SJSA1 (cell line): ENCODE measurements at regions not wholly inside any gene's neighbourhood (a gene's known extent, or its start where the extent isn't known, plus 50 kb on each side); places are given as distances from the start of the nearest gene placed in this dataset.

ENCODE experiments used
- DNase-seq, 2 experiments: peaks; one replicate each; pipeline ENCODE4 v3.0.0-alpha.2; 2015 to 2020; ENCODE audit warnings: low spot score in 2 of 2, low read depth in 1 of 2
- H3K27ac ChIP-seq: fragments of 250-450 bp; sonication (Bioruptor Pico); 2 replicates; pipeline ENCODE4 v1.5.1; 2020; ENCODE audit warnings: mild to moderate bottlenecking, moderate library complexity
- H3K27me3 ChIP-seq: fragments of 250-450 bp; sonication (Bioruptor Pico); replicated peaks from 2 replicates; pipeline ENCODE4 v1.5.1; 2020; ENCODE audit warnings: mild to moderate bottlenecking, moderate library complexity
- H3K36me3 ChIP-seq: fragments of 250-450 bp; sonication (Bioruptor Pico); 2 replicates; pipeline ENCODE4 v1.5.1; 2020; ENCODE audit warnings: mild to moderate bottlenecking
- H3K4me1 ChIP-seq: fragments of 250-450 bp; sonication (Bioruptor Pico); replicated peaks from 2 replicates; pipeline ENCODE4 v1.6.1; 2021; ENCODE audit warnings: mild to moderate bottlenecking
- H3K4me3 ChIP-seq: fragments of 250-450 bp; sonication (Bioruptor Pico); 2 replicates; pipeline ENCODE4 v1.5.1; 2020; ENCODE audit warnings: mild to moderate bottlenecking
- H3K9me3 ChIP-seq: fragments of 250-450 bp; sonication (Bioruptor Pico); replicated peaks from 2 replicates; pipeline ENCODE4 v1.5.1; 2020; ENCODE audit warnings: mild to moderate bottlenecking

DNA sequence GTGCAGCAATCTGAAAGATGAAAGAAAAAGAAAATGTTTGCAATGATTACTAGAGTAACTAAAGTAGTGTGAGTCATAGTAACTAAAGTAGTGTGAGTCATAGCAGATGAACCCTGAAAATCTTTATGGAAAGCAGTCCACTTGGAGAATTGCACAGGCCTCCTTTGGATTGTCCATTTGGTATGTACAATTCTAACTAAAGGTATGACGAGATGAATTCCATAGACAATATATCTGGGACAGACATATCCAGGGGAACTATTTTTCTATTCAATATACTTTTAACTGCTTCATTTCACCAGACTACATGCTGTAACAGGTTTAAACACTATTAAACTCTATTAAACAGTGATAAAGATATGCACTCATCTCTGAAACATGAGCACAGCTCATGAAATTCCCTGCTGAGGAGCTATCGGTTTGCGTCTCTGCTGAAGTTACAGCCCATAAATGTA is 798.7 kb downstream of the PCDH7 start:
- Histone ChIP-seq H3K4me3 (no peak overlapping the region), H3K36me3 (no peaks in the 10 kb centered on the region), H3K27ac (no peak overlapping the region), H3K27me3 (no peaks in the 10 kb centered on the region), H3K4me1 (no peaks in the 10 kb centered on the region), H3K9me3 (no peaks in the 10 kb centered on the region)
- no peak for DNase-seq

DNA sequence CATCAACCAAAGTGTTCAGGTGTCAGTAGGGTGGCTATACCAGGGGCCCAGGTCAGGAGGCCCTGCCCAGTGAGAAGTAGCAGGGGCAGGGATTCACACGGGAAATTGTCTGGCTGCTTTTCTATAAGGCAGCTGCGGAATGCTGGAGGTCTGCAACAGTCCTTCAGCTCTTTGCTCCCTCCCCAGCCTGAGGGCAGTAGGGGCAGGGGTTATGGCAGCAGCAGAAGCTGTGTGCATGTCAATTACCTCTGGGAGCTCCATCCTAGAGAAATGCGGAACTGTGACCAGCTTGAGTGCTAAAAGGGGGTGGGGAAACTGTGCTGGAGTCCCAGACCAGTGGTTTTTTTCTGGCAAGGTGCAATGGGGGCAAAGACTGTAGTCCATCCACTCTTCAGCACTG is 810.4 kb downstream of the PCDH7 start:
- Histone ChIP-seq H3K9me3 (no peaks in the 10 kb centered on the region), H3K27me3 (no peaks in the 10 kb centered on the region), H3K36me3 (no peaks in the 10 kb centered on the region), H3K27ac (no peak overlapping the region), H3K4me1 (no peaks in the 10 kb centered on the region), H3K4me3 (no peak overlapping the region)
- no peak for DNase-seq

DNA sequence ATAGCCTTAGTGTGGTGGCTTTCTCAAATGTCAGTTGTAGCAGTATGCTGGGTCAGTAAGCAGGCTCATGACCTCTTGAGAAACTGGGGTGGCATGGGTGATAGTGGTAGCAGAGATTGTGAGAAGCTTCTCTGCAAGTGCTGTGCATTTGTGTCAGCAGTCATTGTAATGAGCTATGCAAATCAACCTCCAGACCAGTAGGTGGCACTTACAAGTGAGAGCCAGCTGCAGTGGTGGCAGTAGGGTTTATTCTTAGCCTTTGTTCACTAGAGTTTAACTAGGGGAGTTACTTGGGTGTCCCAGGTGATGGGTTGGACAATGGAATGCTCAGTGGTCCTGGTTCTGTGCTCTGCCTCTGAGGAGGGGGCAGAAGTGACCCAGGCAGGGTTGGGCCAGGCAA is 818.7 kb downstream of the PCDH7 start:
- no peaks in the 10 kb centered on the region for H3K36me3 ChIP-seq
- no peaks in the 10 kb centered on the region for H3K27me3 ChIP-seq
- H3K4me3 ChIP-seq = no peak overlapping the region
- no peaks in the 10 kb centered on the region for H3K4me1 ChIP-seq
- no peak for DNase-seq
- no peaks in the 10 kb centered on the region for H3K9me3 ChIP-seq
- H3K27ac ChIP-seq = no peak overlapping the region

DNA sequence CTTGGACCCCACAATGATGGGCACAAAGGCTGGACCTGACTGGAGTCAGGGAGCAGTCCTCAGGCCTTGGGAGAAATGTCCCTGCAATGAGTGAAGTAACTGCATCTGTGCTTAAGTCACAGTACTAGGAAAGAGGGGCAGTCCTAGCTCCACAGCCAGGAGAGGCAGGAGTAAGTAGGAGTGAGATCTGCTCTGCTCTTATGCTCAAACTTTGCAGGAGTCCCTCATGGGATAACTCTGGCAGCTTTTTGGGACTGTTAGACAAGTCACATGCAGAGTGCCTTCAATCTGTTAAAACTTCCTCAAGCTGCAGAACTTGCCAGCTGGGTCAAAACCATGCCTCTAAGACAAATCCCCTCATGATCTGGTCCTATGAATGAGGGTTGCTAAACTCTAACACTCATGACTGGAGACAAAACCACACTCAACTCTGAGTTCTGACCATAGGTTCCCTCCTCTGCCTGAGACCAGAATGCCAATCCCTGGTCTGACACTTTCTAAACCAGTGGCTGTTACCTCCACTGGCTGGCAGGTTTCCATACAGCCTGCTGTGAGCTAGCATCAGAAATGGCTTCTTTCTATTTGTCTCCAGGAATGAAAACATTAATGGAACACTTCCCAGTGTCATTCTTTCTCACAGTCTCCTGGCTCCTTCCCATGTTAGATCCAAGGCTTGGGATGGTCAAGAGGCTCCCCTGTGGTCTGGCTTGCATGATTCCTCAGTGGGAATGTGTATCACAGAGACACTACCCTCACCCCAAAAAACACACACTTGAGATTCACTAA is 819.3 kb downstream of the PCDH7 start:
- Histone ChIP-seq H3K9me3 (no peaks in the 10 kb centered on the region), H3K4me3 (no peak overlapping the region), H3K27ac (no peak overlapping the region), H3K4me1 (no peaks in the 10 kb centered on the region), H3K27me3 (no peaks in the 10 kb centered on the region), H3K36me3 (no peaks in the 10 kb centered on the region)
- DNase-seq = no peak

DNA sequence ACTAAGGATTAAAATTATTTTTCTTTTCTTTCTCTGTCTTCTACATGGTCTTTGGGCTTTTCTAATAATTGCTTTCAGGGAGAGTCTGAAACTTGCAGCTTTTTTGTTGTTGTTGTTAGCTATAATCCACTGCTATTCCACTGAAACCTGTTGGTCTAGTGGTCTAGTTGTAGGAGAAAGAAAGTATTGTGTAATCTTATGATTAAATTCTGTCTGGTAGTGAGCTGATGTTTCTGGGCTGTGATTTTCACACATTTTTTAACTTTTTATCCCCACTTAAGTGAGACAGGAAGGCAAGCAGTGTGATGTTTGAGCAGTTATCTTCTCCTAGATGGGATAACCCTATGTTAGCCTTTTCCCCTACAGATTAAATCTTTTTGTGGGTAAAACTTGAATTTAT is 825.2 kb downstream of the PCDH7 start:
- no peak overlapping the region for H3K4me3 ChIP-seq

DNA sequence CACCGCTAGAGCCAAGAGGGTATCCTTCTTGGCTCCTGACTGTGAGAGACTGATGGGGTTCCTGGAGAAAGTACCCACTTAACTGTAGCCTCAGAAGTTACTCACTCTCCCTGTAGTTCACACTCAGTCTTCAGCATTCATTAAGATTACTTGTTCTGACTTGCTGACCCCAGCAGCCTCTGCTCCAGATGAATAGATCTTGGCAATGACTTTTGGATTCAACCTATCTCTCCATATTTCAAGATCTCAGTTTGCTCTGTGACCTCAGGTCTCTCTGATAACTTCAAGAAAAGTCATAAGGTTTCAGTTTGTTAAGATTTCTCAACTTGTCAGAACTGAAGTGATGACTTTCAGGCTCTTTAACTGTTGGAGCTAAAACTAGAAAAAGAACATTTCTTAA is 825.6 kb downstream of the PCDH7 start:
- no peaks in the 10 kb centered on the region for H3K36me3 ChIP-seq
- H3K27me3 ChIP-seq = no peaks in the 10 kb centered on the region
- no peak for DNase-seq
- H3K4me3 ChIP-seq = no peak overlapping the region
- H3K4me1 ChIP-seq = no peaks in the 10 kb centered on the region
- H3K9me3 ChIP-seq = no peaks in the 10 kb centered on the region
- no peak overlapping the region for H3K27ac ChIP-seq

More for the DNA sequence above, 825.2 kb downstream of the PCDH7 start:
- H3K36me3 ChIP-seq = no peaks in the 10 kb centered on the region
- no peak for DNase-seq
- no peaks in the 10 kb centered on the region for H3K27me3 ChIP-seq
- no peaks in the 10 kb centered on the region for H3K9me3 ChIP-seq
- H3K4me1 ChIP-seq = no peaks in the 10 kb centered on the region
- no peak overlapping the region for H3K27ac ChIP-seq

DNA sequence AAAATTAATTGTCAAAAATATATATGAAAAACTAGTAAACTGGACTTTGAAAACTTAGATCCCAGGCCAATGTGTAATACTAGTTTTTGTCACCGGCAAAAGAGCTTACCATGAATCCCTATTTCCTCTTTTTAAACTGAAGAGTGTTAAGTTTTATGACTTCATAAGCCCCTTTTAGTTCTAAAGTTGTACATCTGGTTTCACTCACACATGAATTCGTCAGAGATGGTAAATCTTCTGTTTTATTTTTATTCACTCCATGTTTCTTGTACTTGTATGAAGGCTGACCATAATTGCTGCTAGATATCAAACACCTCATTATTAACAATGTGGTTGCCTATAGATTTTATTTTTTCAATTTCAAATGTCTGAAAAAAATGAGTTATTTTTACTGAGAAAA is 827.9 kb downstream of the PCDH7 start:
- Histone ChIP-seq H3K4me1 (no peaks in the 10 kb centered on the region), H3K27me3 (no peaks in the 10 kb centered on the region), H3K27ac (no peak overlapping the region), H3K4me3 (no peak overlapping the region), H3K9me3 (no peaks in the 10 kb centered on the region), H3K36me3 (no peaks in the 10 kb centered on the region)
- DNase-seq = no peak

DNA sequence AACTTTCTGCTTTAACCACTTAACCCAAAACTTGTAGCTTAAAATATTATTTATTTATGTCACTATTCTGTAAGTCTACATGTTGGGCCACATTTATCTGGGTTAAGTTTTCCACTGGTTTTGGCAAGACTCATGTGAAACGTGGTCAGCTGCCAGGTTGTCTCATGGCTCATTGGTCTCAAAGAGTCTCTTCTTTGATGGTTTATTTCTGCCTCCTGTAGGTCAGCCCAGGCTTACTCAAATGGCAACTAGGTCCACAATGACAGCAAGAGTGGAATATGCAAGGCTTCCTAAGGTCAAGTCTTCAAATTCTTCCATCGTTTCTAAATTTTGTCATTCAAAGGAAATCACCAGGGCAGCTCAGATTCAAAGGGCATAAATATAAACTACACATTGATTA is 828.7 kb downstream of the PCDH7 start:
- Histone ChIP-seq H3K27me3 (no peaks in the 10 kb centered on the region), H3K36me3 (no peaks in the 10 kb centered on the region), H3K9me3 (no peaks in the 10 kb centered on the region), H3K4me3 (no peak overlapping the region), H3K4me1 (no peaks in the 10 kb centered on the region), H3K27ac (no peak overlapping the region)
- no peak for DNase-seq

DNA sequence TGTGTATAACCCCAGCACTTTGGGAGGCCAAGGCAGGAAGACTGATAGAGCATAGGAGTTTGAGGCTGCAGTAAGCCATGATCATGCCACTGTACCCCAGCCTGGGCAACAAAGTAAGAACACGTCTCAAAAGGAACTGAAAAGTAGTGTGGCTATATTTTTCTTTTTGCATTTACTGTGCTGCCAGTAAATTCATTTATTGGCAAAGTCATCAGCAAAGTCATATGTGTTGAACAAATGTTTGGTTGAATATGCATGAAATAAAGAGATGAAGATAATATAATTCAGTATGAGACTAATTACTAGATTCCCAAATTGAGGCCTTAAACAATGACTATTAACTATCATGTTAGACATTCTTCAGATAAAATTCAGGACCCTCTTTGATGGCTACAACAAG is 829.1 kb downstream of the PCDH7 start:
- no peak overlapping the region for H3K4me3 ChIP-seq
- no peak overlapping the region for H3K27ac ChIP-seq
- H3K36me3 ChIP-seq = no peaks in the 10 kb centered on the region
- H3K4me1 ChIP-seq = no peaks in the 10 kb centered on the region
- no peaks in the 10 kb centered on the region for H3K9me3 ChIP-seq
- no peak for DNase-seq
- H3K27me3 ChIP-seq = no peaks in the 10 kb centered on the region

DNA sequence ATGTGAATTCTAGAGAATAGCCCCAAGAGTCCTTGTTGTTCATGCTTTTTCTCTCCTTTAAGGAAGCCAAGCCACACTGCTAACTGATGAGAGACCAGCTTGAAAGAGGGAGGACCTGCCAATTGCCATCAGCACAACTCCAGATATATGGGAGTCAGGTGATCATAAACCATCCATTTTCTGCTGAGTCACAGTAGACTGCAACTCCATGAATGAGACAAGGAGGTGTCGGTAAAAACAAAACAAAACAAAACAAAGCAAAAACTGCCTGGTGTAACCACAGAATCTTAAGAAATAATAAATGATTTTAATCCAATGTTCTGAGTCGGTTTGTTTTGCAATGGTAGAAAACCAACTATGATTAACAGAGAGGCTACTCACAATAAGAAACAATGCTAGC is 837.3 kb downstream of the PCDH7 start:
- DNase-seq = no peak
- H3K36me3 ChIP-seq = no peaks in the 10 kb centered on the region

DNA sequence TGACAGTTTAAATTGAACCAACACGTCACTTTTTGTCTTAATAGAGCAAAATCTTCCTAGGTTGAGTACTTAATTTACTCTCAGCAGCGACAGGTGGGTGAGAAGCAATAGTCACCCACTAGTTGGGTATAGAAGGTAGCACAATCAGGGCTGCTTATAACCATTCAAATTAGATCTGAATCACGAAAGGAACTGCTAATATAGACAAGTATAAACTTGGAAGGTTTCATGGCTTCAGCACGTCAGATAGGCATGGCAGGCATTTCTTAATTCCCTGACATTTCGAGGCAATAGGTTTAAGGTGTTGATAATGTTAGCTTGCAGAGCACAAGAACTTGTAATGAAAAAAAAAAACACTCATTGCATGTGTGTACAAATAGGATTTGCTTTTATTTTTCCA is 853.4 kb downstream of the PCDH7 start:
- no peaks in the 10 kb centered on the region for H3K9me3 ChIP-seq
- no peak for DNase-seq
- H3K27me3 ChIP-seq = no peaks in the 10 kb centered on the region
- H3K36me3 ChIP-seq = no peaks in the 10 kb centered on the region
- H3K27ac ChIP-seq = no peak overlapping the region
- H3K4me1 ChIP-seq = no peaks in the 10 kb centered on the region
- no peak overlapping the region for H3K4me3 ChIP-seq

More for the DNA sequence above, 837.3 kb downstream of the PCDH7 start:
- Histone ChIP-seq H3K4me3 (no peak overlapping the region), H3K27ac (no peak overlapping the region), H3K9me3 (no peaks in the 10 kb centered on the region), H3K27me3 (no peaks in the 10 kb centered on the region), H3K4me1 (no peaks in the 10 kb centered on the region)

DNA sequence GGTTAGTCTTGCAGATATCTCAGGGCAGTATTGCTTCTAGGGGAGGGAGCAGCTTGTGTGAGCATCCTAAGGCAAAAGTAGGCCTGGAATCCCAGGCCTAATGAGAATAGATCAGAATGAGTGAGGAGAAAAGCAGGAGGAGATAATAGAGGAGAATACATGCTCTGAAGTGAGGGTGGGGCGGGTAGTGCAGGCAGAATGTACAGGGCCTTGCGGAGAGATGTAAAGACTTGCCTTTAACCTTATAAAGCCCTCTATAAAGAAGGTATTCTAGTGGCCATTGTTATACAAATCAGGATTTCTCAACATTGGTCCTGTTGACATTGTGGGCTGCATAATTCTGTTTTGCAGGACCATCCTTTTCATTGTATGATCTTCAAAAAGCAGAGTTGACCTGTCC is 855.3 kb downstream of the PCDH7 start:
- no peaks in the 10 kb centered on the region for H3K36me3 ChIP-seq
- H3K9me3 ChIP-seq = no peaks in the 10 kb centered on the region
- H3K27me3 ChIP-seq = no peaks in the 10 kb centered on the region
- H3K27ac ChIP-seq = no peak overlapping the region
- DNase-seq = no peak
- H3K4me1 ChIP-seq = no peaks in the 10 kb centered on the region
- H3K4me3 ChIP-seq = no peak overlapping the region

DNA sequence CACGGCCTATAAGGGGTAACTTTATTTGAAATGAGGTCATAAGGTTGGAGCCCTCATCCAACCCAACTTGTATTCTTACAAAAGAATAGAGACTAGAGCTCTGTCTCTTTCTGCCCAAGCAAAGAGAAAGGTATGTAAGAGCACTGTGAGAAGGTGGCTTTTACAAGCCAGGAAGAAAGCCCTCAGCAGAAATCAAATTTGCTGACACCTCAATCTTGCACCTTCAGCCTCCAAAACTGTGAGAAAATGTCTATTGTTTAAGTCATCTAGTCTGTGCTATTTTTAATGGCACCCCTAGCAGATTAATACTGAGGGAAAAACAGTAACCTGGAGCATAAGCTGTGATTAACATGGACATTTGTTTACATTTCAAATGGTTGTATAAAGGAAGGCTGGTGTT is 860.7 kb downstream of the PCDH7 start:
- Histone ChIP-seq H3K27me3 (no peaks in the 10 kb centered on the region), H3K27ac (no peak overlapping the region), H3K9me3 (no peaks in the 10 kb centered on the region), H3K36me3 (no peaks in the 10 kb centered on the region), H3K4me3 (no peak overlapping the region), H3K4me1 (no peaks in the 10 kb centered on the region)
- no peak for DNase-seq

DNA sequence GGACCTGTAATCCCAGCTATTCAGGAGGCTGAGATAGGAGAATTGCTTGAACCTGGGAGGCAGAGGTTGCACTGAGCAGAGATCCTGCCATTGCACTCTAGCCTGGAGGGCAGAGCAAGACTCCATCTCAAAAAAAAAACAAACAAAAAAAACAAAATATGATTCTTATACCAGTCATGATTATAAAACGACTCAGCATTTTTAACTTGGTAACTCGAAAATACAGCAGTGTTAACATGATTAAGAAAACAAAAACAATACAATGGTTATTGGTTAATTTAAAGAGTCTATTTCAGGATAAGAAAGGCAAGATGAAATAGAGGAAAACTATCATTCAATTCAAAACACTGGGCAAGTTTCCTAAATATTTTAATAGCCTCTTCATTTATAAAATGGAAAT is 865.3 kb downstream of the PCDH7 start:
- Histone ChIP-seq H3K4me3 (no peak overlapping the region), H3K9me3 (no peaks in the 10 kb centered on the region), H3K36me3 (no peaks in the 10 kb centered on the region), H3K4me1 (no peaks in the 10 kb centered on the region), H3K27ac (no peak overlapping the region), H3K27me3 (no peaks in the 10 kb centered on the region)
- no peak for DNase-seq

DNA sequence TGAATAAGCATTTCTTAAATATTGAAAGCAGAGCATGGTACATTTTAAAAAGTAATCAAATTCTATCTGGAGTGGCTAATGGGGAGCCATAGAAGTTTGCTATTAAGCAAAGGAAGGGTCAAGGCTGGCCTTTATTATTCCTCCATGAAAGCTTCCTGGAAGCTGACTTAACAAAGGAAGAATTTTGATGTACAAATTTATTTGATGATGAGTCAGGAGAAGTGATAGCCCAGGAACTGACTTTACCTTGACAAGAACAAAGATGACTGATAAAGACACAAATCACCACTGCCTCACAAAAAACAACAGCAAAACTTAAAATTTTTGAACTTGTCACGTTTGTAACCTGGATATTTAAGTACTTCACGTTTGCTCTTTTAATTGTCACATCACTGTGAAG is 872.1 kb downstream of the PCDH7 start:
- H3K36me3 ChIP-seq = no peaks in the 10 kb centered on the region
- no peak overlapping the region for H3K27ac ChIP-seq
- no peaks in the 10 kb centered on the region for H3K9me3 ChIP-seq
- DNase-seq = no peak
- H3K4me3 ChIP-seq = no peak overlapping the region
- H3K4me1 ChIP-seq = no peaks in the 10 kb centered on the region
- H3K27me3 ChIP-seq = no peaks in the 10 kb centered on the region
